ENCODE measurements at regions not wholly inside any gene's neighbourhood (a gene's known extent, or its start where the extent isn't known, plus 50 kb on each side); places are given as distances from the start of the nearest gene placed in this dataset.

DNA sequence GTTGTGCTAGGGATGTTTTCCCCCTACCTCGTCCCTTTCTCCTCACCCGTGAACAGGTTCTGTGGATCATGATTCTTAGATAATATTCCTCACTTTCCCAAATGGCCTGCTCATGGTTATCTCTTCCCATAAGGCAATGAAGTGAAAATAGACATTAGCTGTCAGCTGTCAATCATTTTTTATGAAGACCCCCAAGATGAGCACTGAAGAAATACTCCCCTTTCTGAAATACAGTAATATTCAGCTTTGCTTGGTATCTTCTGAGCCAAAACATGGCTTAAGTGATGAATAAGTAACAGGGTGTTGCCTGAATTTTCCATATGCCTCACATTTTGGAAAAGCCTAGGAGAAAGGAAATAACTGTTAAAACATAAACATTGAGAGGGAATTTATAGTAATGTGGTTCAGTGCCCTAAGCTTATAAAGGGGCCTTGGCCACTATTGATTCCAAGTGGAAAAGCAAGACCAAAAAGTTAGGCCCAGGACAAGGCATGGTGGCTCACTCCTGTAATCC lies 70.7 kb upstream of the NAP1L1 start:
- no peak for TF ChIP-seq YY1 (IDR thresholded peaks at IDR 0.05; ENCODE audit: insufficient read depth, insufficient read length)
- TF ChIP-seq SUZ12 (IDR thresholded peaks at IDR 0.05; ENCODE audit: extremely low read depth, insufficient read depth, insufficient read length): no peak
- TF ChIP-seq ZNF274 (IDR thresholded peaks at IDR 0.05; ENCODE audit: low read depth, low read length): no peak

Measured in NT2/D1 (cell line).